Mucosa of rectum (tissue), 2 donors: ENCODE measurements at regions not wholly inside any gene's neighbourhood (a gene's known extent, or its start where the extent isn't known, plus 50 kb on each side); places are given as distances from the start of the nearest gene placed in this dataset.

Source experiments
- H3K27ac ChIP-seq, 2 donors: one replicate each; pipeline ENCODE4 v1.7.0; 2013; ENCODE audit warnings: inconsistent platforms in 2 of 2, low read depth in 2 of 2, low read length in 2 of 2
- H3K27me3 ChIP-seq, 2 donors: one replicate each; pipeline ENCODE4 v1.7.0; 2013; ENCODE audit warnings: low read length in 2 of 2; ENCODE audit not compliant: control insufficient read depth in 2 of 2, insufficient read depth in 2 of 2
- H3K36me3 ChIP-seq, 2 donors: one replicate each; pipeline ENCODE4 v1.7.0; 2013; ENCODE audit warnings: low read length in 2 of 2; ENCODE audit not compliant: control insufficient read depth in 2 of 2, insufficient read depth in 2 of 2
- H3K4me1 ChIP-seq, 2 donors: one replicate each; pipeline ENCODE4 v1.7.0; 2013; ENCODE audit warnings: low read length in 2 of 2, mild to moderate bottlenecking in 1 of 2; ENCODE audit not compliant: control insufficient read depth in 2 of 2, insufficient read depth in 2 of 2
- H3K4me3 ChIP-seq, 2 donors: one replicate each; pipeline ENCODE4 v1.7.0; 2013; ENCODE audit warnings: low read length in 2 of 2
- H3K9ac ChIP-seq, 2 donors: one replicate each; pipeline ENCODE4 v1.7.0; 2013; ENCODE audit warnings: low read length in 2 of 2, low read depth in 1 of 2, mild to moderate bottlenecking in 1 of 2
- H3K9me3 ChIP-seq, 2 donors: one replicate each; pipeline ENCODE4 v1.7.0; 2013; ENCODE audit warnings: low read length in 2 of 2; ENCODE audit not compliant: control insufficient read depth in 2 of 2
- donor health status: healthy.
- donor health status: Normal muscosa, but diverticular disease.

GRCh38 chr4:140316799-140317198 lies 56.6 kb upstream of the SCOC start:
- no peaks in the 10 kb centered on the region for H3K4me1 ChIP-seq
- H3K9ac ChIP-seq: no peak overlapping the region
- H3K27ac ChIP-seq: no peak overlapping the region
- H3K36me3 ChIP-seq: no peaks in the 10 kb centered on the region
- no peak overlapping the region for H3K4me3 ChIP-seq
- no peaks in the 10 kb centered on the region for H3K9me3 ChIP-seq
- H3K27me3 ChIP-seq: no peaks in the 10 kb centered on the region

GRCh38 chr4:140315970-140316369 lies 57.5 kb upstream of the SCOC start:
- H3K9me3 ChIP-seq: no peaks in the 10 kb centered on the region
- no peak overlapping the region for H3K9ac ChIP-seq
- no peak overlapping the region for H3K4me3 ChIP-seq
- H3K36me3 ChIP-seq: no peaks in the 10 kb centered on the region
- H3K4me1 ChIP-seq: no peaks in the 10 kb centered on the region
- H3K27ac ChIP-seq: no peak overlapping the region
- H3K27me3 ChIP-seq: peaks cover 0 to under 1% of the 10 kb centered on the region in 2 donors

GRCh38 chr4:140315438-140315837 lies 58.0 kb upstream of the SCOC start:
- no peak overlapping the region for H3K4me3 ChIP-seq
- peaks cover 0 to 3% of the 10 kb centered on the region in 2 donors for H3K27me3 ChIP-seq
- no peak overlapping the region for H3K27ac ChIP-seq
- H3K4me1 ChIP-seq: no peaks in the 10 kb centered on the region
- no peak overlapping the region for H3K9ac ChIP-seq
- no peaks in the 10 kb centered on the region for H3K9me3 ChIP-seq
- H3K36me3 ChIP-seq: no peaks in the 10 kb centered on the region

GRCh38 chr4:140315019-140315418 lies 58.4 kb upstream of the SCOC start:
- Histone ChIP-seq H3K36me3 (no peaks in the 10 kb centered on the region), H3K4me1 (no peaks in the 10 kb centered on the region), H3K27me3 (peaks cover 0 to 3% of the 10 kb centered on the region in 2 donors), H3K9ac (no peak overlapping the region), H3K27ac (no peak overlapping the region), H3K4me3 (no peak overlapping the region), H3K9me3 (no peaks in the 10 kb centered on the region)

- Histone ChIP-seq H3K9ac (no peak overlapping the region), H3K4me3 (no peak overlapping the region), H3K36me3 (no peaks in the 10 kb centered on the region), H3K9me3 (no peaks in the 10 kb centered on the region), H3K4me1 (no peaks in the 10 kb centered on the region), H3K27ac (no peak overlapping the region), H3K27me3 (peaks cover 0 to 3% of the 10 kb centered on the region in 2 donors)
Measured at GRCh38 chr4:140312100-140312499, 61.3 kb upstream of the SCOC start.

- no peak overlapping the region for H3K4me3 ChIP-seq
- no peaks in the 10 kb centered on the region for H3K4me1 ChIP-seq
Measured at GRCh38 chr4:140311257-140311835, 62.1 kb upstream of the SCOC start.

GRCh38 chr4:140309124-140309870 lies 64.1 kb upstream of the SCOC start:
- peaks cover 0 to 3% of the 10 kb centered on the region in 2 donors for H3K27me3 ChIP-seq
- H3K9me3 ChIP-seq: no peaks in the 10 kb centered on the region
- peaks cover 4 to 11% of the 10 kb centered on the region in 2 donors for H3K4me1 ChIP-seq
- H3K36me3 ChIP-seq: no peaks in the 10 kb centered on the region
- no peak overlapping the region for H3K9ac ChIP-seq
- no peak overlapping the region for H3K4me3 ChIP-seq
- H3K27ac ChIP-seq: no peak overlapping the region

More at GRCh38 chr4:140311257-140311835, 62.1 kb upstream of the SCOC start:
- Histone ChIP-seq H3K9ac (no peak overlapping the region), H3K27me3 (peaks cover 0 to 3% of the 10 kb centered on the region in 2 donors), H3K36me3 (no peaks in the 10 kb centered on the region), H3K9me3 (no peaks in the 10 kb centered on the region), H3K27ac (no peak overlapping the region)

GRCh38 chr4:140308366-140309123 lies 64.9 kb upstream of the SCOC start:
- Histone ChIP-seq H3K9ac (no peak overlapping the region), H3K36me3 (no peaks in the 10 kb centered on the region), H3K27ac (no peak overlapping the region), H3K27me3 (peaks cover 0 to 3% of the 10 kb centered on the region in 2 donors), H3K4me3 (no peak overlapping the region), H3K4me1 (peaks cover 4 to 11% of the 10 kb centered on the region in 2 donors), H3K9me3 (no peaks in the 10 kb centered on the region)

DNA sequence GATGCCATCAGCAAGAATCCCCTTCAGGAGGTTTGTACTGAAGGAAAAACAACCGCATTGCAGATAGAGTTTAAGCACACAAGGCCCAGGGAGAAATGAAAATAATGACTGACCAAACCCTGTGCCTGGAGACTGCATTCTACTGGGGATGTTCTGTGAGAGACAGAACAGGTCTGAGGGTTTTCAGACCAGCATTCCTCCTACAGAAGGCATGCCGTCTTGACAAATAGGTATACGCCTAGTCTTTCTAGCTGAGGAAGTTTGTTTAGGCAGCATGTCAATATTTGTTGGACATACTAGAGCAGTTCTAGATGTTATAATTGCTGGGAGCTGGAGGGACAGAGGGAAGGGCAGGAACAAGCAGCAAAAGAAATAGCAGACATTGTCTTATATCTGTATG lies 68.4 kb upstream of the SCOC start:
- peaks cover 4 to 11% of the 10 kb centered on the region in 2 donors for H3K4me1 ChIP-seq
- H3K36me3 ChIP-seq: no peaks in the 10 kb centered on the region
- H3K27me3 ChIP-seq: no peaks in the 10 kb centered on the region
- no peak overlapping the region for H3K9ac ChIP-seq
- H3K27ac ChIP-seq: no peak overlapping the region
- no peaks in the 10 kb centered on the region for H3K9me3 ChIP-seq
- H3K4me3 ChIP-seq: no peak overlapping the region

- Histone ChIP-seq H3K4me3 (no peak overlapping the region), H3K27me3 (no peaks in the 10 kb centered on the region), H3K9me3 (no peaks in the 10 kb centered on the region), H3K9ac (no peak overlapping the region), H3K36me3 (no peaks in the 10 kb centered on the region), H3K4me1 (peaks cover 4 to 11% of the 10 kb centered on the region in 2 donors), H3K27ac (no peak overlapping the region)
Measured at GRCh38 chr4:140304346-140304745, 69.1 kb upstream of the SCOC start.
